Jurkat, Clone E6-1 (cell line): ENCODE measurements at regions not wholly inside any gene's neighbourhood (a gene's known extent, or its start where the extent isn't known, plus 50 kb on each side); places are given as distances from the start of the nearest gene placed in this dataset.

Experiments used
- DNase-seq: peaks from one replicate; pipeline ENCODE4 v3.0.0-alpha.2; 2011; ENCODE audit warnings: low read depth, low spot score
- H3K4me3 ChIP-seq: 2 replicates; pipeline ENCODE4 v1.5.1; 2011; ENCODE audit warnings: mild to moderate bottlenecking, low read length, control low read depth, moderate library complexity

- no peak overlapping the region for H3K4me3 ChIP-seq
- no peak for DNase-seq
These were observed 470.1 kb upstream of the NRP1 start for GRCh38 chr10:33804584-33804983.

DNA sequence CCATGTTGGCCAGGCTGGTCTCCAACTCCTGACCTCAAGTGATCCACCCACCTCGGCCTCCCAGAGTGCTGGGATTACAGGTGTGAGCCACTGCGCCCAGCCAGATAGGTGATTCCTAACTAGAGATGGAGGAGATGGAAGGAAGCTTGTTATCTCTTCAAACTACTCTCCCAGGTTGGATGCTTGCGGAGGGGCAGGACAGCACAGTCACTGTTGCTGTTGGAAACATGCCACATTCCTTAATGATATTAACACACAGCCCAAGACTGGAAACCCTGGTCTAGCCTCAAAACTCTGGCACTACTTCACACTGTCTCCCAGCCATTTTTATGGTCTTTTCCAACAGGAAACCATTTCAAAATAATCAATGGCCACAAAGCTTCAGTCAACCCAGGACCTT, 468.8 kb upstream of the NRP1 start:
- no peak for DNase-seq
- H3K4me3 ChIP-seq, result no peak overlapping the region

GRCh38 chr10:33802566-33802965, 468.1 kb upstream of the NRP1 start:
- no peak for DNase-seq
- H3K4me3 ChIP-seq, result no peak overlapping the region

DNA sequence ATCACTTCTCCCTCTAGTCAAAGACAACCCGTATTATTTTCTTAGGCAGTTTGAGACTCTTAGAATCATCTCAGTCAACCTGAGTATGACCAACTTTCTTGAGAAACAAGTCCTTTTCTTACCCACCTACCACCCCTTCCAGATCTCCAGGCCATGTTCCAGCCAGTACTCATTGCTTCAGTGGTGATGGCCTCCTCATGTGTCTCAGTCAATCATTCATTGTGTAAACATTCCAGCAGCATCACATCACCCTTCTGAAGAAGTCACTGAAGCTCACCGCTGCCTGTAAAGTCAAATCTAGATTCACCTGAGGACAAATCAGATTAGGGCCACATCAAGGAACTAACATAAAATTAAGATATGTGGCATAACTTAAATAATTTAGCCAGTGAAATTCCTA, 467.2 kb upstream of the NRP1 start:
- H3K4me3 ChIP-seq, result no peak overlapping the region
- no peak for DNase-seq

- no peak for DNase-seq
- H3K4me3 ChIP-seq, result no peak overlapping the region
These were observed 466.5 kb upstream of the NRP1 start for GRCh38 chr10:33800986-33801385.

- no peak overlapping the region for H3K4me3 ChIP-seq
- DNase-seq, result no peak
These were observed 466.1 kb upstream of the NRP1 start for GRCh38 chr10:33800545-33800944.

- no peak for DNase-seq
- H3K4me3 ChIP-seq, result no peak overlapping the region
These were observed 465.5 kb upstream of the NRP1 start for GRCh38 chr10:33799944-33800323.

DNA sequence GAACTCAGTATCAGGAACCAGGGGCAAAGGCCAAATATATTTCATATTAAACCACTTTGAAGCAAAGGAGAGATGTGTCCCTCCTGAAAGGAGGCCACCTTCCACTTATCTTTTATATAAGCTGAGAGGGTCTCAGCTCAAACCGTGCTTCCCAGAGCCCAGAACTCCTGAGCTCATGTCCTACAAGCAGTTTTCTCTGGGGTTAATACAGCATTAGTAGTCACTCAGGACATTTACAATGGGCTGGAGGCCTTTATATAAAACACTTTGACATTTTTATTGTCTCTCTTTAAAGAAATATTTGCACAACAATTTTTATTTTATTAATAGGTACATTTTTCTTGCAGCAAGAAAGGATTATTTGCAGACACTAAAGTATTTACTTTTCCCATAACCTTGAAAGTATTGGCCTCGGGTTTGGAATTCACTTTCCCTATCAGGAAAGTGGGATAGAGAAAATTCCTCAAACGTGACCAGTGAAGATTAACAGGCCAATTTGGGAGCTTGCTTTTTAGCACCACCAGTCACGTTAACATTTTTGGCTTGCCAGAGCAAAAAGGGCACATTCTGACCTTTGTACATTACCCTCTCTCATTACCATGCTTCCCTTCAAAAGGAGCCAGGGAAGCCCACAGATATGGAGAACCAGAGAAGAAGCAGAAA, 464.9 kb upstream of the NRP1 start:
- no peak for DNase-seq
- no peak overlapping the region for H3K4me3 ChIP-seq

DNA sequence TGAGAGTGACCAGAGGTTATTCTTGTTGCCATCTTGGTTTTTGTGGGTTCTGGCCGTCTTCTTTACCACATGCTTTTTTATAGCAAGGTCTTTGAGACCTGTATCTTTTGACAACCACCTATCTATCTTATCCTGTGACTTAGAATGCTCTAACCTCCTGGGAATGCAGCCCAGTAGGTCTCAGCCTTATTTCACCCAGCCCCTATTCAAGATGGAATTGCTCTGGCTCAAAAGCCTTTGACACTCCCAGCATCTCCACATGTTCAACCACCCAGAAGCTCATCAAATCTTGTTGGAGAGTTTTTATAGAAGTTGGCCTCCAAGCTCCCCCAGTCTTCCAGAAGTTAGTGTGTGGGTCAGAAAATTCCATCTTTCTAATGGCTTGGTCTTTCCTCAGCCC, 464.3 kb upstream of the NRP1 start:
- no peak for DNase-seq
- H3K4me3 ChIP-seq, result no peak overlapping the region

- no peak for DNase-seq
- no peak overlapping the region for H3K4me3 ChIP-seq
These were observed 462.2 kb upstream of the NRP1 start for GRCh38 chr10:33796680-33797079.

- no peak overlapping the region for H3K4me3 ChIP-seq
- DNase-seq, result peak; percentile 84
These were observed 461.1 kb upstream of the NRP1 start for GRCh38 chr10:33795529-33795928.

DNA sequence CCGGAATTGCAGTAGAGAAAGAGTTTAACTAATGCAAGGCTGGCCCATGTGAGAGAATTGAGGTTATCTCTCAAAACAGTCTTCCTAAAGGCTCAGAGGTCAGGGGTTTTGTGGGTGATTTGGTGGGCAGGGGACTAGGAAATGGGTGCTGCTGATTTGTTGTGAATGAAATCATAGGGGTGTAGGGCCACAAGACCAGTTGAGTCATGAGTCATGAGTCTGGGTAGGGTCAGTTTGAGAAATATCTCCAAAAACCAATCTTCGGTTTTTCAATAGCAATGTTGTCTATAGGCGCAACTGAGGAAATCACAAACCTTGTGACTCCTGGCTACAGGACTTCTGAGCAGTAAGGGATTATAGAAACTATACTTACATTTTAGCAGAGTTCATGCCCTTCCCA, 460.0 kb upstream of the NRP1 start:
- no peak for DNase-seq
- no peak overlapping the region for H3K4me3 ChIP-seq

GRCh38 chr10:33793793-33794192, 459.3 kb upstream of the NRP1 start:
- no peak overlapping the region for H3K4me3 ChIP-seq
- DNase-seq, result no peak

DNA sequence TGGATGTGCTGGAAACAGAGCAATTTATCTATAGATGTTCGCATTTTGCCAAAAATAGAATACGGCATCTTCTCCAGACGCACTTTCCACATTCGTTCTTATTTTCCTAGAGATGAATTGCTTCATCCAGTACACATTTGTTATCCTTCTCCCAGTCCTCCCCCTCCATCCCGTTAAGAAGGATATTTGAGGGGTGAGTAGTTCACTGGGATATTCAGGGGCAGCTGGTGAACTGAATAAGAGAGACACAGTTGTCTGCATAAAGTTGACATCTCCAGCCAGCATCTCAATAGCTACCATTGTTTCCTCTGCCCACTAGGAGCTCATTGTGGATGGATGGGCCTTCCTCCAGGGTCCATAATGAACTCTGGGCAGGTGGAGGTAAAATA, 456.8 kb upstream of the NRP1 start:
- no peak overlapping the region for H3K4me3 ChIP-seq
- DNase-seq, result no peak

DNA sequence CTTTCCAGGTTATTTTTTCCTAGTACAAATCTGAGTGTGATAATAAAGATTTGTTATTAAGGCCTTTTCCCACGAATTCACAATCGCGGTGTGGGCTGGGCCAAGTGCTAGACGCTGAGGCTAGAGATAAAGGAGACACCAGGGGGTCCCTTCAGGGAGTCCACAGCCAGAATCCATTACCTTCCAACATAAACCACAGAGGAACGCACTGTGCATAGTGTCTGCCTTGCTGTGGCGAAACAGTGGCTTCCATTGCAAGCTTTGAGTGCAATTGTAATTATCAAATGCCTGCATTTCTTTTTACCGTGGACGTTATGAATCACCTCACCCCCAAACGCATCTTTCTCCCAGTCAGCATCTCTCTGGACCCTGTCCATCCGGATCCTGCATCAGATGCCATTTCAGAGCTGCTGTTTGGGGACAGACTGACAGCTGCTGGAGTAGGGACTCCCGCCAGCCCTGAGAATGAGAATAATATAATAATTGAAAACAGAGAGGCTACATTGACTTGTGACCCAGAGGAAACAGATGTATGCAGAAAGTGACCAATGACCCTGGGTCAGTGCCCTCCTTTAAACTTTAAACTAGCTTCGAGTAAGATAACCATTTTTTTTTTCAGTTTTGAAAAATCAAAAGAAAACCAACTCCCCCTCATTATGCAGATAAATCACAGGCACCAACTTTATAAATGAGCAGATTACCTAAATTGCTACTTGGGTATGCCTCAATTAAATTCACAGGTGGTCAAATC, 456.2 kb upstream of the NRP1 start:
- DNase-seq, result no peak
- no peak overlapping the region for H3K4me3 ChIP-seq

DNA sequence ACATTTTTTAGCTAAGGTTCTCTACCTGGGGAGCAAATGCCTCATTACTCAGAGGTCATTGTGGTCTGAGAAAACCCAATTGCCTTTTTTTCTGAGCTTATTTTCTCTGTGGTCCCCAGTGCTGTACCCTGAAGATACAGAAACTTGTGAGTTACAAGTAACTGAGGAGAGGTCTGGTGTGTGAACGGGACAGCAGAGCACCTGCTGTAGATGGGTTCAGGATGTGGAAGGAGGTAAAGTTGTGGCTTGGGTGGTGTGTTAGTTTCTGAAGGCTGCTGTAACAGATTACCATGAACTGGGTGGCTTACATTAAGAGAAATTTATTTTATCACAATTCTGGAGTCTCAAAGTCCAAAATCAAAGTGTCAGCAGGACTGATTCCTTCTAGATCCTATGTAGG, 449.1 kb upstream of the NRP1 start:
- H3K4me3 ChIP-seq, result no peak overlapping the region
- DNase-seq, result peak; percentile 67

DNA sequence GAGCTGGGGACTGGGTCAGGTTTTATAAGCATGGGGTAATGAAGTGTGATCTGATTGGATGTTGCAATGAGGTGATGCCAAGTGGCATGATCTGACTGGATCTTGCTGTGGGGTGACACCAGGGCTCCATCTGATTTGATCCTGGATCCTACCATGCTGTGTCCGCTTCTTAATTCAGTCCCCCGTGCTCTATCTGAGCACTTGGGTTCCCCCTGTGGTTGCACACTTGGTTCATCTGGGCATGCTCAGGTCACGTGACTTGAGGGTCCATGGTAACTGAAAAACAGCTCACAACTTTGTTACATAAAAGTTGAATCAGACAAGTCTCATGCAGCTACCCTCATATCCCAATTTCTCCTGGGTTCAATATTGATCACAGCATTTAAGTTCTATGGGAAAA, 448.6 kb upstream of the NRP1 start:
- DNase-seq, result peak; percentile 41
- H3K4me3 ChIP-seq, result no peak overlapping the region

GRCh38 chr10:33781606-33782395, 447.3 kb upstream of the NRP1 start:
- DNase-seq, result no peak
- H3K4me3 ChIP-seq, result no peak overlapping the region

- no peak for DNase-seq
- H3K4me3 ChIP-seq, result no peak overlapping the region
These were observed 446.5 kb upstream of the NRP1 start for GRCh38 chr10:33780961-33781360.

GRCh38 chr10:33777223-33777622, 442.8 kb upstream of the NRP1 start:
- DNase-seq, result no peak
- no peak overlapping the region for H3K4me3 ChIP-seq
